ENCODE measurements at regions not wholly inside any gene's neighbourhood (a gene's known extent, or its start where the extent isn't known, plus 50 kb on each side); places are given as distances from the start of the nearest gene placed in this dataset.

DNA sequence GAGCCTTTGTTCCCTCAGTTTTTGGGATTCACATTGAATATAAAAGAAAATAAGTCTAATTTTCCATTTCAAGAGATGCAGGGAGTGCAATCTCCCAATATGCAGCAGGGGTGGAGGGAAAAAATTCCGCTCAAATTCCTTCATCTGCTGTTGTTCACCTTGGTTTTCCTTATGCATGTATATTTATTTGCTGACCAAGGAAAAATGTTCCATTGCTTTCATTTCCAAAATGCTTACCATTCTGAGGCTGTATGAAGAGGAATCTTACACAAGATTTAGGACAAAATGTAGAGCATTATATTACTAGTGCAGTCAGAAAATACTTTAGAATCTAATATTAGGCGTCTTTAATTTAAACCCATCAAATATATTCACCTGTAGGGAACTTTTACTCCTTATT, 863.9 kb downstream of the EPHA3 start:
- no peak for TF ChIP-seq POLR2A (IDR thresholded peaks at IDR 0.05; ENCODE audit: low read depth, low read length)
- no peak for TF ChIP-seq POLR2AphosphoS5 (IDR thresholded peaks at IDR 0.05; ENCODE audit: low read depth, low read length)

Measured in GM12892 (cell line).